NCI-H2196 treated with DMSO at 0.1 percent for 48 hours (cell line): ENCODE measurements at regions not wholly inside any gene's neighbourhood (a gene's known extent, or its start where the extent isn't known, plus 50 kb on each side); places are given as distances from the start of the nearest gene placed in this dataset.

ENCODE experiments used
- DNase-seq: peaks from one replicate; lab custom pipeline; 2025; ENCODE audit not compliant: unreplicated experiment; lab: John Stamatoyannopoulos, UW

DNA sequence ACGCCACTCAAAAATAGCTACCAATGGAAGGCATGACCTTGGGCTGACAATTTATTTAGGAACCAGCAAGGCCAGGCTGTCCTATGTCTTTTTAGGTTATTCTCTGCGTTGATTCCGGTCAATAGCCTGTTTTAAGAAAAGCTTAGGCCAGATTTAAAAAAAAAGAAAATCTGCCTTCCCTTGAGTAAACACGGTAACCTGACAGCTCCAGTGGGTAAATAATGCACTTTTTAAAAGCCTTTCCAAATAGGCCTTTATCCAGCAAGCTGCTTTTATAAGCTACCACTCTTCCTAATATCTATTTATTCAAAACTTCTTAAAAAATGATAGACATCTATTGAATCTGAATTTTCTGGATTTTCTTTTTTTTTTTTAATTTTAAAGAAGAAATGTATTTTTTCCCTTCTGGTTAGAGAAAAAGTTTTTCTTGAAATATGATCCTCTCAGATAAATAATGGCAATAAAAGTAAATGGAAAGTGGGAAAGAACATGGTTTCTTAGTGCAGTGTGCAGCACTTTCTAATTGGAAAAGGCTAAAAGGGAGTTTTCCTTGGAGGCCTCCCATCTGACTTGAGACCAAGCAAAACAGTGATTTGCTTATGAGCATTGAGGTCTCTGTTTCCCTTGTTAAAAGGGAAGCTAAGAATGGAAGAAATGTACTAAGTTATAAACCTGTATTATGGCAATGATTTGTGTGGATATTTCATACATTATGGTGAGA lies 281.0 kb upstream of the RUNX1 start:
- DNase-seq = no peak

DNA sequence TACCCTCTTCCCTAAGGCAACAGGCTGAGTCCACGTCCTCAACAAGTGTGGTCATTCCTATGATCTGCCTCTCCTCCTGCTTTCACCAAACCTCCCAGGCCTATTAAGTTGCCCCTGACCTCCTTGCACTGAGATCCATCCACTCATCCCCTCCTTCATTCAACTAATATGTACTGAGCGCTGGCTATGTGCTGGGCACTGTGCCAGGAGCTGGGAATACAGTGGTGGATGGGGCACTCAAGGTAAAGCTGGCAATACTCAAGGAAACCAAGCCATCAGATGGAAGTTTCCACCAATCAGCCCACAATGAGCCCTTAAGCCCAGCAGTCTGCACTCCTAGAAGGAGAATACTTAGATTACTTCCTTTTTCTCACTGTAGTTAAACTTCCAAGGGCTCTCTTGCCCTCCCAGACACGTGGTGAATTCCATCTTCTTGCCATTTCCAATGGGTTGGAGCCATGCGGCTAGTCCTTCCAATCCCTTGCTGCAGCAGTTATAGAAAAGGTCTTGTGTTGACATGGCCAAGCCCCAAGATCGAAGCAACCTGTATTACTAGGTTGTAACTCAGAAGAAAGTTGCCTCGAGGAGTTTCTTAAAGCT lies 279.9 kb upstream of the RUNX1 start:
- no peak for DNase-seq

DNA sequence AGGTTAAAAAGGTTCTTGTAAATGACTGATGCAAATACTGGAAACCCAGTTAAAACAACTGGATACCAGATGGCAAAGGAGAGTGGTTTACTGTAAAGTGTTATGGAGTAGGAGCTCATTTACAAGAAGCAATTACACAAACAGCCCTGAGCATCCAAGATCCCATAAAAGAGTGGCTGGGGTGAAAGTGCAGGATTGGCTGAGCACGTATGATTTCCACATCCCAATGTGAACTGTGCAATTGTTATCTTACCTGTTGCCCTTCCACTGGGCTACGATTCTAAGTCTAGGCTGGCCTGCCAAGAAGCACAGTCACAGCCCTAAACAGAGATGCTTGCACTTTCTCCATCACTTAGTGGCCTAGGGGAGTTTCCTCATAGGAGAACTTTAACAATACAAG lies 277.6 kb upstream of the RUNX1 start:
- DNase-seq = no peak

DNA sequence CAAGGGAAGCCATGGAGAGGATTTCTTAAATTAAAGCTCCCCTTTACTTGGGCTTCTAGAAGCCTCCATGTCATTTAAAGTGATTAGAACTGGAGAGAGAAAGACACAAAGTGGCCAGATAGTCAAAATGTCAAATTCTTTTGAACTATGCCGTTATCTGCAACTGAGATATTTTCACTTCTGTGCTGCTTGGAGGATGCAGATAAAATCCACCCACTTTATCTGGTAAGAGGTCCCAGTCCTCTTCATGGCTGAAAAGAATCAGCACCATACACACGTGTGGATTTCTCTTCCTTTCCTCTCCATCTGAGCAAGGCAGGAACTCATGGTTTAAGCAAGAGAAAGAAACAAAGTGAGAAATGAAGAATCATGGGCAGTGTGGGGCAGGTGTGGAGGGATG lies 276.9 kb upstream of the RUNX1 start:
- no peak for DNase-seq

DNA sequence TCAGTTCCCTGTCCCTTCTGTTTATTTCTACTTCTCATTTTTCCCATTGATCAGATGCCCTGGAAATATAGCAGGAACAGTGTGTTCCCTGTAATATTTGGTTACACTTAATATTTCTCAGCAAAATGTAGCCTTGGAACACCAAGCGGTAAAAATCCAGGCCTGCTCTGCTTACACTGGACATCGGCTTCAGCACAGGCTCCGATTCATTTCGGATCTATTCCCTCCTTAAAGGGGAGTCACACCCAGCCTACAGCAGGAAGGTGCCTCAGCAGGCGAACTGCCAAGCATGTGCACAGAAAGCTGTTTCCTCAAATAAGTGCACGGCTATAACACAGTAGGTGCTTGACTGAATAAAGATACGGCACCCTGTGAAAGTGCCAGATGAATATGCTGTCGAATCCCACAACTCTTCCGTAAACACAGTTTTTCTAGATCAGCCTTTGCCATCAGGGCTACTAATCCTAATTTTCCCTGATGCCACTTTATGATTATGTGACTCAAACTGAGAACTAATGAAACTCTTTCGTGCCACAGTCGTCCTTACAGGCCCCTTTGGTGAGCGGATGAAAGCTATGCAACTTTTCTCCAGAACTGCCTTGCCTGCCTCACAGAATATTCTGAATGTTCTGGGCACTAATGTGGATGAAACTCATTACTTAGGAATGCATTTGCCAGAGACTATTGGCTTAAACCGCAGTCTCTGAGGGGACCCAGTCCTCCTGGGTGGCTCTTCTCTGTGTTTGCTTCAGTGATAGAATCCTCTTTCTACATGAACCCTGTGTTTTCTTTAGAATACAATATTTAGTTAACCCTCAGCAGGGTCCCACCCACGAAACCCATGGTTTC lies 275.5 kb upstream of the RUNX1 start:
- DNase-seq = no peak

GRCh38 chr21:35323947-35324346 lies 274.8 kb upstream of the RUNX1 start:
- DNase-seq = no peak

DNA sequence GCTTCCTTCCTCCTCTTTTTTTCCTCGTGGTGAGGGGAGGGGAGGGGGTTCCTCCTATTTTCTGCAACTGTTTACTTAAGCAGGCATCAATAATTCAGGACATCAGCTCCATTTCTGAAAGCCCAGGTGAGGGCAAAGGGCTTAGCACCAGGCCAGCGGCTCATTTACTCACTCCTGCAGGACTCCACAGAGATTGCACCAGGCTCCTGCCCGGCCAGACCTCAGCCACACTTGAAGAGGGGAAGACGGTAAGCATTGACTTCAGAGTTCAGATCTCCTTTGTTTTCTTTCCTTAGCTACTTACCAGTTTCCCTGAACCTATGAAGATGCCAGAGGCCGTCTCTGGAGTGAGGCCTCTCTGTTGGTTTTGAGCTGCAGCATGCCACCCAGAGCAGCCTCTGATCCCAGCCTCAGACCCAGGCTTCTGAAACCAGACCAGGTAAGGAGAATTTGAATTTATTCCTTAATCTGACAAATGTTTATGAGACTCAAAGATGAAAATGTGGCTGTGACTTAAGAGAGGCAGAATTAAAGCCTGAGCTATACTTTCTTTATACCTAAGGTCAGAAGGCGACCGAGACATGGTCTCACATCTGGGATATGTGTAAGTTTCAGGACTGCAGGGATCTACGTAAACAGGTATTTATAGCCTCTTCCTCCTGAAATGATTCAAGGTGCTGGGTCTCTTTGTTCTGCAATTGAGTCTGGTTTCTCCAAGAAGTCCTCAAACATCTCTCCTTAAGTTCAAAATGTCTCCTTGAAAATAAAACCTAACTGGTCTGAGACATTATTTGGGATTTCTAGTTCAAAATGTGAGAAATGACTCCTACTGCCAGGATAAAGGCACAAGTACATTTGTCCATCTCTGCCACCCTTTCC lies 272.5 kb upstream of the RUNX1 start:
- no peak for DNase-seq

- DNase-seq = no peak
These were observed 270.7 kb upstream of the RUNX1 start for GRCh38 chr21:35319684-35320283.

- no peak for DNase-seq
These were observed 267.8 kb upstream of the RUNX1 start for GRCh38 chr21:35316933-35317332.

- DNase-seq = no peak
These were observed 267.4 kb upstream of the RUNX1 start for GRCh38 chr21:35316456-35316855.

DNA sequence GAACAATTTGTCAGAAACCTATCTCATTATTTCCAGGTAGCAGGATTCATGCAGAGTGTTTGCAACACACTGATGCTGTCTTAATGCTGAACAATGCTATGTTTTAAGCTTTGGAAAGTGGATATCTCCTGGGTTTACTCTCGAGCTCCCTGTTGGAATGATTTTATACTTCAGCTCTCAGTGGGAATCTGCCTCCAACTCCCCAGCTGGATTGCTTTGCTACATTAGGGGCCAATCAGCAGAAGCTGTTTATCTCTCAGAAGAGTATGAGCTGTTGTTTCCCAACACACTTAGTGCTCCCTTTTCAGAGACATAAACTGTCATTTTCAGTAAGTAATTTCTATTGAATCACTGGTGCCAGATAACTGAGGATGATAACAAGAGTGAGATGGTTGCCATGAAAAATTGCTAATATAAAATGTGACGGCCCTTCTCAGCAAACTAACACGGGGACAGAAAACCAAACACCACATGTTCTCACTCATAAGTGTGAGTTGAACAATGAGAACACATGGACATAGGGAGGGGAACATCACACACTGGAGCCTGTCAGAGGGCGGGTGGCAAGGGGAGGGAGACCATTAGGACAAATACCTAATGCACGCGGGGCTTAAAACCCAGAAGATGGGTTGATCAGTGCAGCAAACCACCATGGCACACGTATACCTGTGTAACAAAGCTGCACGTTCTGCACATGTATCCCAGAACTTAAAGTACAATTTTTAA lies 265.9 kb upstream of the RUNX1 start:
- DNase-seq = no peak

GRCh38 chr21:35311985-35312384 lies 262.9 kb upstream of the RUNX1 start:
- no peak for DNase-seq

GRCh38 chr21:35309316-35309715 lies 260.2 kb upstream of the RUNX1 start:
- no peak for DNase-seq

DNA sequence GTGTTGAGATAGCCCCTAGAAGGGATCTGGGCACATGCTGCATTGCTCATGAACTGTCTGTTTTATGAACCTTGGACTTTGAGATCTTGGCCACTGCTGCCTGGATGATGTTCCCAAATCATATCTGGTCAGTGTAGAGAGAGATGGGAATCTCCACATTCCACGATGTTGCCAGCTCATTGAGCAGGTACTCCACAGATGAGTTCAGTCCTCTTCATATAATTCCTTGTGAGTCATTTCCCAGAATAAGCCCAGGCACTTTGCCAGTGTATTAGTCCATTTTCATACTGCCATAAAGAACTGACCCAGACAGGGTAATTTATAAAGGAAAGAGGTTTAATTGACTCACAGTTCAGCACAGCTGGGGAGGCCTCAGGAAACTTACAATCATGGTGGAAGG lies 254.0 kb upstream of the RUNX1 start:
- DNase-seq = no peak

DNA sequence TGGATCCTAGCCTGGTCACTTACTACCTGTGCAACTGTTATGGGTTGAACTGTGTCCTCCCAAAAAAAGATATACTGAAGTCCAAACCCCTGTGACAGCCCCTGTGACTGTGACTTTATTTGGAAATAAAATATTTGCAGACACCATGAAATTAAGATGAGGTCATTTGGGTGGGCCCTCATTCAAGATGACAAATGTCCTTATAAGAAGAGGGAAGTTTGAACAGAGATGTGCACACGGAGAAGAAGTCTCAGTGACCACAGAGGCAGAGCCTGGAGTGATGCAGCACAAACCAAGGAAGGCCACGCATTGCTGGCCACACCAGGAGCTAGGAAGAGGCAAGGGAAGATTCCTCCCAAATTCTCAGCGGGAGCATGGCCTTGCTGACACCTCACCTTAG lies 249.7 kb upstream of the RUNX1 start:
- no peak for DNase-seq

GRCh38 chr21:35297665-35298064 lies 248.6 kb upstream of the RUNX1 start:
- no peak for DNase-seq

DNA sequence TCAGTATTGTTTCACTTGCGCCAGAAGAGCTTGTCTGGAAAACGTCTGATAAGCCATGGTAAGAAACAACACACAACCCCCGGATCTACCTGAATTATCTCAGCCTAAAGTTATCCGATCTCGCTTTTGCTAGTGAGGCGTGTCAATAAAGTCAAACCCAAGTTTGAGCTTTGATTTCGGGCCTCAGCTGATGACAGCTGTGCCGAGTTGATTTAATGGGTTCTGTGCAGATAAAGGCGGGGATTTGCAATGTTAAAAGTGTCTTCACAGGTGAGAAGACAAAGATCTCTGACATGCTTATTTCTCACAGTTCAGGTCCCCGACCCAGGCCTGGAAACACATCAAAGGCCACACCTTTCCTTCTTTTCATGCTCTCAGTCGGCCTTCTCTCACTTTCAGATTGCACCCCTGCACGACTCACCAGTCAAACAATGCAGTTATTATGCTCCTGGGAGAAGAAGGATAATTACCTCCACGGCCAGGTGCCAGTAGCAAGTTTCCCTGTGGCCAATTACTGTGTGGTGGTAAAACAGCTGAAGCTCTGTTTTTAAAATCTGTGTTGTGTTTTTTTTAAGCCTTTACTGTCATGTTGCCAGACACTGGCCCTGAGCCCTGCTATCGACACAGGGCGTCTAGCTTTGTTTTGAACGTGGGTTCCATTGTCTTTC lies 245.3 kb upstream of the RUNX1 start:
- DNase-seq = peak; percentile 53

- no peak for DNase-seq
These were observed 243.0 kb upstream of the RUNX1 start for GRCh38 chr21:35291973-35292627.

DNA sequence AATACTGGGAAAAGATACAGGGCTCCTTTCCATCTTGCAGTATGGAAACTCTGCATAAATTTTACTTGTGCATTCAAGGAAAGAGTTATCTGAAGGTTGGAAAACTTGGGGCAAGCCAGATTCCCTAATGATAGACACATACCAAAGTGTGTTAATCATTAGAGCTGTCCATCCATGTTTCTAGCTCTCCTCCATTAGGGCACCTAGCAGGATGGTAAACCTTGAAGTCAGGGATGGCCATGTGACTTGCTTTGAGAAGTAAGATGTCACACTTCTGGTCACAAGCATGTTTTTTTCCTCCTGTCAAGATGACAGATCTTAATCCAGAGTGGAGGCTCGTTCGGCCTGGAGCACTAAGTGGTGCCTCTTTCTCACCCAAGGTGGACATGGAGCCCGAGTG lies 241.9 kb upstream of the RUNX1 start:
- no peak for DNase-seq
